HG03097 (cell line): ENCODE measurements at regions not wholly inside any gene's neighbourhood (a gene's known extent, or its start where the extent isn't known, plus 50 kb on each side); places are given as distances from the start of the nearest gene placed in this dataset.

Source experiments
- ATAC-seq: cut with Tn5 transposase; IDR thresholded peaks from one replicate; pipeline ENCODE4 v1.9.1; 2021; ENCODE audit not compliant: unreplicated experiment, low FRiP score

GRCh38 chr7:138405496-138405895 lies 54.6 kb upstream of the TRIM24 start:
- ATAC-seq = no peak

GRCh38 chr7:138407792-138408191 lies 52.3 kb upstream of the TRIM24 start:
- ATAC-seq = no peak
